Amygdala (tissue), 56 donors: ENCODE measurements at regions not wholly inside any gene's neighbourhood (a gene's known extent, or its start where the extent isn't known, plus 50 kb on each side); places are given as distances from the start of the nearest gene placed in this dataset.
"Not testable (repeated sequence)": the region's sequence is repeated elsewhere in the genome, so short reads cannot be mapped to it uniquely, and the experiment has no call there.

Source experiments
- DNase-seq, 56 donors: peaks; one replicate each; lab custom pipeline; 2025; lab: John Stamatoyannopoulos, UW

GRCh38 chr1:190949939-190950338 is 472.3 kb upstream of the BRINP3 start:
- no peak for DNase-seq

GRCh38 chr1:190957565-190957964 is 479.9 kb upstream of the BRINP3 start:
- DNase-seq: no peak

- no peak for DNase-seq
Observed at GRCh38 chr1:190963321-190963720, 485.7 kb upstream of the BRINP3 start.

GRCh38 chr1:190975827-190976226 is 498.2 kb upstream of the BRINP3 start:
- DNase-seq: no peak

GRCh38 chr1:191002768-191003167 is 525.1 kb upstream of the BRINP3 start:
- no peak for DNase-seq

- no peak for DNase-seq
Observed at GRCh38 chr1:191016765-191017164, 539.1 kb upstream of the BRINP3 start.

GRCh38 chr1:191022856-191023255 is 545.2 kb upstream of the BRINP3 start:
- DNase-seq: no peak

- no peak for DNase-seq
Observed at GRCh38 chr1:191025896-191026642, 548.4 kb upstream of the BRINP3 start.

GRCh38 chr1:191026828-191027227 is 549.2 kb upstream of the BRINP3 start:
- no peak for DNase-seq

- DNase-seq: no peak
Observed at GRCh38 chr1:191034132-191034531, 556.5 kb upstream of the BRINP3 start.

GRCh38 chr1:191043066-191043465 is 565.4 kb upstream of the BRINP3 start:
- no peak for DNase-seq

- DNase-seq: no peak
Observed at GRCh38 chr1:191049781-191050180, 572.1 kb upstream of the BRINP3 start.

GRCh38 chr1:191052888-191053287 is 575.2 kb upstream of the BRINP3 start:
- no peak for DNase-seq

- DNase-seq: no peak
Observed at GRCh38 chr1:191065346-191065745, 587.7 kb upstream of the BRINP3 start.

- no peak for DNase-seq
Observed at GRCh38 chr1:191065771-191066170, 588.1 kb upstream of the BRINP3 start.

- DNase-seq: no peak
Observed at GRCh38 chr1:191074881-191075280, 597.2 kb upstream of the BRINP3 start.

GRCh38 chr1:191083090-191083489 is 605.4 kb upstream of the BRINP3 start:
- DNase-seq: not testable (repeated sequence)

- no peak for DNase-seq
Observed at GRCh38 chr1:191085121-191085520, 607.5 kb upstream of the BRINP3 start.

- DNase-seq: no peak
Observed at GRCh38 chr1:191086910-191087309, 609.2 kb upstream of the BRINP3 start.

GRCh38 chr1:191096405-191096804 is 618.7 kb upstream of the BRINP3 start:
- DNase-seq: no peak

- DNase-seq: no peak
Observed at GRCh38 chr1:191099696-191100095, 622.0 kb upstream of the BRINP3 start.

GRCh38 chr1:191101960-191102359 is 624.3 kb upstream of the BRINP3 start:
- no peak for DNase-seq

- DNase-seq: no peak
Observed at GRCh38 chr1:191125950-191126349, 648.3 kb upstream of the BRINP3 start.
